Suppressor macrophage treated with lipopolysaccharide for 4 hours (primary cell): ENCODE measurements at regions not wholly inside any gene's neighbourhood (a gene's known extent, or its start where the extent isn't known, plus 50 kb on each side); places are given as distances from the start of the nearest gene placed in this dataset.
"Not testable (repeated sequence)": the region's sequence is repeated elsewhere in the genome, so short reads cannot be mapped to it uniquely, and the experiment has no call there.

Experiments used
- DNase-seq: peaks from one replicate; pipeline ENCODE4 v3.0.0-alpha.2; 2020

GRCh38 chr14:25546826-25547225, 496.9 kb upstream of the STXBP6 start:
- no peak for DNase-seq

- DNase-seq, result peak; percentile 44
Observed at GRCh38 chr14:25537846-25538455, 488.0 kb upstream of the STXBP6 start.

GRCh38 chr14:25526290-25526689, 476.3 kb upstream of the STXBP6 start:
- no peak for DNase-seq

GRCh38 chr14:25522926-25523325, 473.0 kb upstream of the STXBP6 start:
- no peak for DNase-seq

GRCh38 chr14:25522116-25522515, 472.2 kb upstream of the STXBP6 start:
- DNase-seq, result no peak

- DNase-seq, result no peak
Observed at GRCh38 chr14:25521616-25522015, 471.7 kb upstream of the STXBP6 start.

GRCh38 chr14:25520821-25521220, 470.9 kb upstream of the STXBP6 start:
- DNase-seq, result no peak

GRCh38 chr14:25518364-25518763, 468.4 kb upstream of the STXBP6 start:
- DNase-seq, result no peak

- no peak for DNase-seq
Observed at GRCh38 chr14:25516838-25517237, 466.9 kb upstream of the STXBP6 start.

- DNase-seq, result no peak
Observed at GRCh38 chr14:25508845-25509244, 458.9 kb upstream of the STXBP6 start.

GRCh38 chr14:25501749-25502148, 451.8 kb upstream of the STXBP6 start:
- DNase-seq, result no peak

GRCh38 chr14:25488961-25489360, 439.0 kb upstream of the STXBP6 start:
- DNase-seq, result no peak

GRCh38 chr14:25485381-25485780, 435.4 kb upstream of the STXBP6 start:
- no peak for DNase-seq

GRCh38 chr14:25484906-25485305, 435.0 kb upstream of the STXBP6 start:
- no peak for DNase-seq

- DNase-seq, result no peak
Observed at GRCh38 chr14:25484235-25484634, 434.3 kb upstream of the STXBP6 start.

- no peak for DNase-seq
Observed at GRCh38 chr14:25477316-25478098, 427.6 kb upstream of the STXBP6 start.

GRCh38 chr14:25472700-25473099, 422.8 kb upstream of the STXBP6 start:
- no peak for DNase-seq

GRCh38 chr14:25464772-25465171, 414.8 kb upstream of the STXBP6 start:
- no peak for DNase-seq

- DNase-seq, result no peak
Observed at GRCh38 chr14:25464078-25464477, 414.1 kb upstream of the STXBP6 start.

- no peak for DNase-seq
Observed at GRCh38 chr14:25463480-25463879, 413.5 kb upstream of the STXBP6 start.

GRCh38 chr14:25461780-25462179, 411.8 kb upstream of the STXBP6 start:
- DNase-seq, result no peak

- DNase-seq, result no peak
Observed at GRCh38 chr14:25444381-25444780, 394.4 kb upstream of the STXBP6 start.

GRCh38 chr14:25440382-25440781, 390.4 kb upstream of the STXBP6 start:
- DNase-seq, result not testable (repeated sequence)

- no peak for DNase-seq
Observed at GRCh38 chr14:25436906-25437305, 387.0 kb upstream of the STXBP6 start.
